Neuronal stem cell (in vitro differentiated cells): ENCODE measurements at regions not wholly inside any gene's neighbourhood (a gene's known extent, or its start where the extent isn't known, plus 50 kb on each side); places are given as distances from the start of the nearest gene placed in this dataset.

Source experiments
- DNase-seq: peaks from one replicate; pipeline ENCODE4 v3.0.0-alpha.2; 2013; ENCODE audit warnings: low spot score
- H2AFZ ChIP-seq: one replicate; pipeline ENCODE4 v1.6.1; 2013; ENCODE audit warnings: mild to moderate bottlenecking, low read length, inconsistent platforms
- H2AK5ac ChIP-seq: 2 replicates; pipeline ENCODE4 v1.6.1; 2013; ENCODE audit warnings: low read depth, mild to moderate bottlenecking, inconsistent platforms, low read length, moderate library complexity, mixed read lengths
- H2BK120ac ChIP-seq: 2 replicates; pipeline ENCODE4 v1.6.1; 2013; ENCODE audit warnings: low read depth, mild to moderate bottlenecking, inconsistent platforms, low read length, moderate library complexity, mixed read lengths
- H2BK12ac ChIP-seq: one replicate; pipeline ENCODE4 v1.6.1; 2013; ENCODE audit warnings: low read length, inconsistent platforms
- H2BK15ac ChIP-seq: 2 replicates; pipeline ENCODE4 v1.6.1; 2013; ENCODE audit warnings: mild to moderate bottlenecking, low read length, inconsistent platforms, mixed read lengths
- H2BK5ac ChIP-seq: one replicate; pipeline ENCODE4 v1.6.1; 2013; ENCODE audit warnings: inconsistent platforms, mild to moderate bottlenecking, low read length, moderate library complexity
- H3K14ac ChIP-seq: one replicate; pipeline ENCODE4 v1.6.1; 2013; ENCODE audit warnings: low read length, inconsistent platforms
- H3K18ac ChIP-seq: 2 replicates; pipeline ENCODE4 v1.6.1; 2013; ENCODE audit warnings: low read length, inconsistent platforms
- H3K23ac ChIP-seq: 2 replicates; pipeline ENCODE4 v1.6.1; 2013; ENCODE audit warnings: low read depth, mild to moderate bottlenecking, mixed read lengths, low read length, inconsistent platforms; ENCODE audit not compliant: poor library complexity
- H3K27ac ChIP-seq: replicated peaks from 3 replicates; pipeline ENCODE4 v1.5.1; 2013; ENCODE audit warnings: low read length, inconsistent platforms
- H3K27me3 ChIP-seq, 3 experiments: 2 replicates each; pipeline ENCODE4 v1.6.1; 2013; ENCODE audit warnings: low read length in 3 of 3, mild to moderate bottlenecking in 2 of 3, inconsistent platforms in 1 of 3, low read depth in 1 of 3, mixed read lengths in 1 of 3, moderate library complexity in 1 of 3; ENCODE audit not compliant: control insufficient read depth in 3 of 3, insufficient read depth in 3 of 3
- H3K36me3 ChIP-seq, 2 donors: replicated peaks in 1 of 2; 2 replicates each; pipeline ENCODE4 v1.6.1; 2013; ENCODE audit warnings: low read length in 2 of 2; ENCODE audit not compliant: control insufficient read depth in 2 of 2, insufficient read depth in 2 of 2
- H3K4ac ChIP-seq: 2 replicates; pipeline ENCODE4 v1.6.1; 2013; ENCODE audit warnings: inconsistent platforms, mild to moderate bottlenecking, low read length, moderate library complexity
- H3K4me1 ChIP-seq, 2 donors: 1 replicate in 1 of 2; 2 replicates in 1 of 2; pipeline ENCODE4 v1.6.1; 2013; ENCODE audit warnings: low read length in 2 of 2, low read depth in 1 of 2; ENCODE audit not compliant: control insufficient read depth in 2 of 2, insufficient read depth in 1 of 2
- H3K4me2 ChIP-seq: one replicate; pipeline ENCODE4 v1.6.1; 2013; ENCODE audit warnings: mild to moderate bottlenecking, low read length, inconsistent platforms; ENCODE audit not compliant: insufficient read depth, poor library complexity, severe bottlenecking
- H3K4me3 ChIP-seq, 2 donors: 2 replicates each; pipeline ENCODE4 v1.5.1; 2013; ENCODE audit warnings: low read length in 2 of 2, mild to moderate bottlenecking in 2 of 2, inconsistent platforms in 1 of 2, moderate library complexity in 1 of 2
- H3K79me1 ChIP-seq: one replicate; pipeline ENCODE4 v1.6.1; 2013; ENCODE audit warnings: low read depth, mild to moderate bottlenecking, inconsistent platforms, low read length, moderate library complexity
- H3K9ac ChIP-seq: one replicate; pipeline ENCODE4 v1.6.1; 2013; ENCODE audit warnings: mild to moderate bottlenecking, low read depth, low read length, inconsistent platforms; ENCODE audit not compliant: poor library complexity
- H3K9me3 ChIP-seq, 2 donors: replicated peaks in 1 of 2; 2 replicates each; pipeline versions ENCODE3 to v1.6.1; 2013; ENCODE audit warnings: low read length in 2 of 2, mild to moderate bottlenecking in 2 of 2, inconsistent platforms in 1 of 2, low read depth in 1 of 2, mixed read lengths in 1 of 2, moderate library complexity in 1 of 2; ENCODE audit not compliant: control insufficient read depth in 2 of 2, insufficient read depth in 1 of 2
- H4K8ac ChIP-seq: one replicate; pipeline ENCODE4 v1.6.1; 2013; ENCODE audit warnings: low read depth, mild to moderate bottlenecking, inconsistent platforms, low read length, moderate library complexity
- H4K91ac ChIP-seq: one replicate; pipeline ENCODE4 v1.6.1; 2013; ENCODE audit warnings: low read length, low read depth, mild to moderate bottlenecking, inconsistent platforms; ENCODE audit not compliant: poor library complexity
- WGBS, 2 donors: extraction: QIAGEN DNeasy Blood & Tissue Kit; methylation state at CpG; one replicate each; pipeline ENCODE4 v1.1.7; 2013; ENCODE audit warnings: missing lambda C conversion rate in 2 of 2, mixed read lengths in 1 of 2; ENCODE audit not compliant: insufficient read length in 2 of 2, insufficient replicate concordance in 1 of 2; ENCODE audit errors: extremely low coverage in 2 of 2; 5-methylcytosine and 5-hydroxymethylcytosine counted together

DNA sequence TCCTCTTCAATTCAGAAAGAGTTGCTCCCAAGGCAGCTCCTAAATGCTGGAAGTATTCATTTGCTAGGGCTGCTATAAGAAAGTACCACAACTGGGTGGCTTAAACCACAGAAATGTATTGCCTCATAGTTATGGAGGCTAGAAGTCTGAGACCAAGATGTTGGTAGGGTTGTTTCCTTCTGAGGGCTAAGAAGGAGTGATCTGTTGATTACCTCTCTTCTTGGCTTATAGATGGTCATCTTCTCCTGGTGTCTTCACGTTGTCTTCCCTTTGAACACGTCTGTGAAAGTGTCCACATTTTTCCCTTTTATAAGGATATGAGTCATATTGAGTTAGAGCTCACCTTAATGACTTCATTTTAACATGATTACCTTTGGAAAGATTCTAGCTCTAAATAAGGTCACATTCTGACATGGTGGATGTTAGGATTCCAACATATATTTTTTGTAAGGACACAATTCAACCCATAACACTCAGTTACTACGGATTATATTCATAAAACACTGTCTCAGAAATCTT, 266.3 kb downstream of the SPATA18 start:
- Histone ChIP-seq H3K4ac (no peak overlapping the region), H2AFZ (no peak overlapping the region), H3K4me1 (no peaks in the 10 kb centered on the region), H2BK120ac (no peak overlapping the region), H4K91ac (no peak overlapping the region), H3K9me3 (no peaks in the 10 kb centered on the region), H2BK5ac (no peak overlapping the region), H3K9ac (no peak overlapping the region), H3K23ac (no peak overlapping the region), H3K14ac (no peak overlapping the region), H3K27me3 (no peaks in the 10 kb centered on the region), H2BK12ac (no peak overlapping the region), H3K36me3 (no peaks in the 10 kb centered on the region), H3K27ac (no peak overlapping the region), H3K79me1 (no peaks in the 10 kb centered on the region), H2BK15ac (no peak overlapping the region), H3K4me2 (no peak overlapping the region), H3K4me3 (no peak overlapping the region), H4K8ac (no peak overlapping the region), H2AK5ac (no peak overlapping the region), H3K18ac (no peak overlapping the region)
- no CpG with 5 or more reads among the region's 3 CpGs for WGBS, 2 donors
- DNase-seq, result no peak

DNA sequence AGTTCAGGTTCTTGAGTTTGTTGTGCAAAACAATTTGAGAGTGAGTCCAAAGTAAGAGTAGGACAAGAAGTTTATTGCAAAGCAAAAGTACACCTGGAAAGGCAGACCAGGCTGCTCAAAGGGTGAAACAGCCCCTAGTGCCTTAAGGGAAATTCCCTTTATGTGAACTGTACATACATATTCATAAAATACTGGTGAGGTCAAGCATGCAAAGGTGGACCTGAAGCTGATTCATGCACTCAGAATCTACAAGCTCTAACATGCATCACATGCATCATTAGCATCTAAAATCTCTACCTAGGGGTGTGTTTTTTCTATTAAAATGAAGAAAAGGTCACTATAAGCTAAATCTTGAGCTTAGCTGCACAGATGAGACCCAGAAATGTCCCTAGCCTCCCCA, 266.9 kb downstream of the SPATA18 start:
- H2BK5ac ChIP-seq, result no peak overlapping the region
- no peak overlapping the region for H2AFZ ChIP-seq
- no peak for DNase-seq
- no peak overlapping the region for H3K18ac ChIP-seq
- no peak overlapping the region for H3K4me3 ChIP-seq
- H3K27ac ChIP-seq, result no peak overlapping the region
- H2AK5ac ChIP-seq, result no peak overlapping the region
- H3K4me2 ChIP-seq, result no peak overlapping the region
- no peaks in the 10 kb centered on the region for H3K79me1 ChIP-seq
- no peak overlapping the region for H2BK12ac ChIP-seq
- H3K4me1 ChIP-seq, result no peaks in the 10 kb centered on the region
- H2BK120ac ChIP-seq, result no peak overlapping the region
- no peak overlapping the region for H3K23ac ChIP-seq
- no peaks in the 10 kb centered on the region for H3K36me3 ChIP-seq
- no peak overlapping the region for H4K8ac ChIP-seq
- no peaks in the 10 kb centered on the region for H3K27me3 ChIP-seq
- no peak overlapping the region for H2BK15ac ChIP-seq
- no peak overlapping the region for H4K91ac ChIP-seq
- no peak overlapping the region for H3K4ac ChIP-seq
- H3K14ac ChIP-seq, result no peak overlapping the region
- no peak overlapping the region for H3K9ac ChIP-seq
- H3K9me3 ChIP-seq, result no peaks in the 10 kb centered on the region

DNA sequence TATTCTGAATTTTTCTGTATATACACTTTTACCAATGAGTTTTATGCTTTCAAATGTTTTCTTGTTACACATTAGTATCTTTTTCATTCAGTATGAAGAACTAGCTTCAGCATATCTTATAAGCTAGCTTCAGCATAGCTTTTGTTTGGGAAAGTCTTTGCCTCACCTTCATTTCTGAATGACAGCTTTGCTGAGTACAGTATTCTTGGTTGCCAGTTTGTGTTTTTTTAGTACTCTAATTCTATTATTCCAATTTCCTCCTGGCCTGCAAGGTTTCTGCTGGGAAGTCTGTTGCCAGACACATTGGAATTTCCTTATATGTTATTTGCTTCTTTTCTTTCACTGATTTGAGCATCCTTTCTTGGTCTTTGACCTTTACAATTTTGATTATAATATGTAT, 278.8 kb downstream of the SPATA18 start:
- Histone ChIP-seq H2BK5ac (no peak overlapping the region), H3K4me3 (no peak overlapping the region), H2BK120ac (no peak overlapping the region), H2AFZ (no peak overlapping the region), H3K9me3 (peaks cover 0 to 1% of the 10 kb centered on the region in 2 donors), H2BK12ac (no peak overlapping the region), H3K23ac (no peak overlapping the region), H3K4me1 (no peaks in the 10 kb centered on the region), H3K27ac (no peak overlapping the region), H3K4ac (no peak overlapping the region), H4K8ac (no peak overlapping the region), H4K91ac (no peak overlapping the region), H2AK5ac (no peak overlapping the region), H3K79me1 (no peaks in the 10 kb centered on the region), H3K18ac (no peak overlapping the region), H3K36me3 (no peaks in the 10 kb centered on the region), H3K9ac (no peak overlapping the region), H3K14ac (no peak overlapping the region), H3K4me2 (no peak overlapping the region), H2BK15ac (no peak overlapping the region), H3K27me3 (no peaks in the 10 kb centered on the region)
- DNase-seq, result no peak

- no CpG with 5 or more reads among the region's 1 CpG for WGBS, 2 donors
- no peaks in the 10 kb centered on the region for H3K79me1 ChIP-seq
- no peaks in the 10 kb centered on the region for H3K27me3 ChIP-seq
- H2BK5ac ChIP-seq, result no peak overlapping the region
- H3K9ac ChIP-seq, result no peak overlapping the region
- H4K91ac ChIP-seq, result no peak overlapping the region
- no peak overlapping the region for H4K8ac ChIP-seq
- no peak overlapping the region for H2BK120ac ChIP-seq
- H3K23ac ChIP-seq, result no peak overlapping the region
- H3K4ac ChIP-seq, result no peak overlapping the region
- H2AFZ ChIP-seq, result no peak overlapping the region
- no peak overlapping the region for H3K18ac ChIP-seq
- no peak overlapping the region for H2AK5ac ChIP-seq
- no peak overlapping the region for H3K14ac ChIP-seq
- H3K9me3 ChIP-seq, result peaks cover 0 to 2% of the 10 kb centered on the region in 2 donors
- no peak overlapping the region for H3K4me3 ChIP-seq
- H2BK15ac ChIP-seq, result no peak overlapping the region
- no peak overlapping the region for H3K27ac ChIP-seq
- no peak overlapping the region for H2BK12ac ChIP-seq
- no peak overlapping the region for H3K4me2 ChIP-seq
- no peak for DNase-seq
- H3K36me3 ChIP-seq, result no peaks in the 10 kb centered on the region
- H3K4me1 ChIP-seq, result no peaks in the 10 kb centered on the region
Measured at GRCh38 chr4:52343595-52343994, 292.5 kb downstream of the SPATA18 start.
